Osteocyte (in vitro differentiated cells): ENCODE measurements at regions not wholly inside any gene's neighbourhood (a gene's known extent, or its start where the extent isn't known, plus 50 kb on each side); places are given as distances from the start of the nearest gene placed in this dataset.

ENCODE experiments used
- DNase-seq: peaks from one replicate; pipeline ENCODE4 v3.0.0; 2021; ENCODE audit warnings: mixed read lengths; ENCODE audit not compliant: unreplicated experiment; ENCODE audit errors: extremely low spot score
- H3K27ac Mint-ChIP-seq: one replicate; pipeline ENCODE4 v1.8.0; 2021; ENCODE audit warnings: mild to moderate bottlenecking, mixed read lengths; ENCODE audit not compliant: unreplicated experiment
- H3K27me3 Mint-ChIP-seq: one replicate; pipeline ENCODE4 v1.8.0; 2021; ENCODE audit warnings: mixed read lengths; ENCODE audit not compliant: unreplicated experiment
- H3K36me3 Mint-ChIP-seq: one replicate; pipeline ENCODE4 v1.8.0; 2021; ENCODE audit warnings: mixed read lengths; ENCODE audit not compliant: unreplicated experiment
- H3K4me1 Mint-ChIP-seq: one replicate; pipeline ENCODE4 v1.8.0; 2021; ENCODE audit warnings: mixed read lengths; ENCODE audit not compliant: unreplicated experiment
- H3K4me3 Mint-ChIP-seq: one replicate; pipeline ENCODE4 v1.8.0; 2021; ENCODE audit warnings: mild to moderate bottlenecking, moderate library complexity, mixed read lengths; ENCODE audit not compliant: unreplicated experiment
- H3K9me3 Mint-ChIP-seq: one replicate; pipeline ENCODE4 v1.8.0; 2021; ENCODE audit warnings: mixed read lengths; ENCODE audit not compliant: unreplicated experiment
- TF ChIP-seq, protein P1 (sequence below): fragments of 200-600 bp; sonication (generic); IDR thresholded peaks from 2 replicates; pipeline ENCODE4 v1.5.0; 2021; ENCODE audit warnings: antibody characterized with exemption, mild to moderate bottlenecking, moderate library complexity

DNA sequence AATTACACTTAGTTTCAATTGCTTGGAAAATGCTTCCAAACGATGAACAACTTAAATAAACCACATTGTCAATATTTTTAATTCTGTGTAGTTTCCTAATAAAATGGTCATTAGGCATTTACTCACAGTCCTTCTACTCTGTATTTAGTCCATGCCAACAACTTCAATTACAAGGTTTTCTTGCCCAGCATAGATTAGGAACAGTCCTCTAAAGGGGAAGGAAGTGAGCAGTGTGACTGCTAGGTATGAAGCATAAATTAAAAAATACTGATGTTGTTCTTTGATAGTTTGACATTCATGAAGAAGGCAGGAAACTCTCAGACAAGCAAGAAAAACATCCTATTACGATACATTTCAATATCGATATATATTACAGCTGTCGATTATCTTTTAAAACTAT is 716.0 kb upstream of the PCDH9 start:
- TF ChIP-seq, protein P1, sequence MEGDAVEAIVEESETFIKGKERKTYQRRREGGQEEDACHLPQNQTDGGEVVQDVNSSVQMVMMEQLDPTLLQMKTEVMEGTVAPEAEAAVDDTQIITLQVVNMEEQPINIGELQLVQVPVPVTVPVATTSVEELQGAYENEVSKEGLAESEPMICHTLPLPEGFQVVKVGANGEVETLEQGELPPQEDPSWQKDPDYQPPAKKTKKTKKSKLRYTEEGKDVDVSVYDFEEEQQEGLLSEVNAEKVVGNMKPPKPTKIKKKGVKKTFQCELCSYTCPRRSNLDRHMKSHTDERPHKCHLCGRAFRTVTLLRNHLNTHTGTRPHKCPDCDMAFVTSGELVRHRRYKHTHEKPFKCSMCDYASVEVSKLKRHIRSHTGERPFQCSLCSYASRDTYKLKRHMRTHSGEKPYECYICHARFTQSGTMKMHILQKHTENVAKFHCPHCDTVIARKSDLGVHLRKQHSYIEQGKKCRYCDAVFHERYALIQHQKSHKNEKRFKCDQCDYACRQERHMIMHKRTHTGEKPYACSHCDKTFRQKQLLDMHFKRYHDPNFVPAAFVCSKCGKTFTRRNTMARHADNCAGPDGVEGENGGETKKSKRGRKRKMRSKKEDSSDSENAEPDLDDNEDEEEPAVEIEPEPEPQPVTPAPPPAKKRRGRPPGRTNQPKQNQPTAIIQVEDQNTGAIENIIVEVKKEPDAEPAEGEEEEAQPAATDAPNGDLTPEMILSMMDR, result no peak

DNA sequence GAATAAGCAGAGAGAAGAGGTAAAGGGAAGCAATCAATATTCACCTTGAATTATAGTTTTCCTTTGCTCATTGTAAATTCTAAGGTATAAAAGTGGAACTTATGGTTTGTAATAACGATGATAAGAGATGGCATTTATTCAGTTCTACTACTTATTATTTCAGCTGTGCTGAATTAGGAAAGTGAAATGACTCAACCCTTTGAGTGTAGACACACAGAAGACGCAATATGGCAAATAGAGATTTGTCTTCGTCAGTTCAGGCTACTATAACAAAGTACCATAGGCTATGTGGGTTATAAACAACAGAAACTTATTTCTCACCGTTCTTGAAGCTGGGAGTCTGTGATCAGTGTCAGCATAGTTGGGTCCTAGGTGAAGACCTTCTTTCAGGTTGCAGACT is 713.0 kb upstream of the PCDH9 start:
- Mint-ChIP-seq H3K4me1 (peaks cover 4% of the 10 kb centered on the region), H3K9me3 (no peaks in the 10 kb centered on the region), H3K36me3 (no peaks in the 10 kb centered on the region), H3K27me3 (no peaks in the 10 kb centered on the region), H3K27ac (no peak overlapping the region), H3K4me3 (no peak overlapping the region)
- TF ChIP-seq, protein P1, result no peak
- no peak for DNase-seq

More for the DNA sequence above, 716.0 kb upstream of the PCDH9 start:
- no peak for DNase-seq
- peaks cover 4% of the 10 kb centered on the region for H3K4me1 Mint-ChIP-seq
- no peaks in the 10 kb centered on the region for H3K27me3 Mint-ChIP-seq
- no peak overlapping the region for H3K4me3 Mint-ChIP-seq
- no peaks in the 10 kb centered on the region for H3K36me3 Mint-ChIP-seq
- no peak overlapping the region for H3K27ac Mint-ChIP-seq
- H3K9me3 Mint-ChIP-seq, result no peaks in the 10 kb centered on the region

DNA sequence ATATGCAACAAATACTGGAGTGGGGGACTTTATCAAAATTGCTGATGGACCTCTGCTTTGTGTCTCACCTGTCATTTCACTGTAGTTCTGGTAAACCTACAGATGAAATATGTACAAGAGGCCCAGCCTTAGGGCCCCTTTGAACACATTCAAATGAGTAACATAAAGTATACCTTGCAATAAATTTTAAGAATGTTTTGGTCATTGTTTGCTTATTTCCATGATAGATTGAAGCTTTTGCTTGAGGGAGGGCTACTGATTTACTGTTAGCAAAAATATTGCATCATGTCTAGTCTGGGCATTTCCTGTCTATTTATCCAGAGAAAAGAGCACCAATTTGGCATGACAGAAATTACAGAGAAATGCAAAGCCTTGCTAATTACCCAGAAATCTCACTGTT is 705.5 kb upstream of the PCDH9 start:
- Mint-ChIP-seq H3K4me1 (peaks cover 15% of the 10 kb centered on the region), H3K4me3 (no peak overlapping the region), H3K36me3 (no peaks in the 10 kb centered on the region), H3K9me3 (peaks cover 7% of the 10 kb centered on the region), H3K27ac (no peak overlapping the region), H3K27me3 (no peaks in the 10 kb centered on the region)
- TF ChIP-seq, protein P1, result no peak
- no peak for DNase-seq

DNA sequence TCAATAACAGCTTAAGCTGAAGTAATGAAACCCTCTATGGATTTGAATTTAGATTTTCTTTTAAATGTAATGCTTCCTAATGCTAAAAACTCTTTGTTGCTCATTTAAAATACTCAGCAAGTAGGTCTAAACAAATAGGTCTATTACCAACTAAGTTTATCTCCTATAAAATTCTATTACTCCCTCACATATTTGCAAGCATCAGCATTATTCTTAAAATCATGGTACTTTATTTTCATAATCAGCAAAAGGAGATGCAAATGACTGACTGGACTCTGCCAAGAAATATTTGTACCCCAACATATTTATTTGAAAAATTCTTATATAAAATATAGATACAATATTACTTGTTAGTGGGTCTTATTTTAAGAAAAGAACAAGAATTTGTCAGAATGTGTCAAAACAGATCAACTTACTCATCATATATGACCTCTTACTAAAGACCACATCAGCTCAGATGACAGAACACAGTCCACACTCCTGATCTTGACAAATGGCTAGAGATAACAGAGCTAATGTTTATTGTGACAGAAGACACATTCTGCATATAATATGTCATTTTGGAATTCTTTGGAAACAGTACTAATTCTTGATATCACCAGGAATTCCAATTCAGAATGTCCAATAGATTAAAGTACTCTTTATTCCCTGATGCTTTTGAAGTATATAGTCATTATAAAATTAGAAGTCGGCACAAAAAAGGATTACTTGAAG is 704.6 kb upstream of the PCDH9 start:
- Mint-ChIP-seq H3K36me3 (no peaks in the 10 kb centered on the region), H3K27ac (peak overlapping the region; percentile 6), H3K27me3 (no peaks in the 10 kb centered on the region), H3K4me1 (peaks cover 15% of the 10 kb centered on the region), H3K9me3 (peaks cover 7% of the 10 kb centered on the region), H3K4me3 (no peak overlapping the region)
- DNase-seq, result no peak
- TF ChIP-seq, protein P1, result no peak

DNA sequence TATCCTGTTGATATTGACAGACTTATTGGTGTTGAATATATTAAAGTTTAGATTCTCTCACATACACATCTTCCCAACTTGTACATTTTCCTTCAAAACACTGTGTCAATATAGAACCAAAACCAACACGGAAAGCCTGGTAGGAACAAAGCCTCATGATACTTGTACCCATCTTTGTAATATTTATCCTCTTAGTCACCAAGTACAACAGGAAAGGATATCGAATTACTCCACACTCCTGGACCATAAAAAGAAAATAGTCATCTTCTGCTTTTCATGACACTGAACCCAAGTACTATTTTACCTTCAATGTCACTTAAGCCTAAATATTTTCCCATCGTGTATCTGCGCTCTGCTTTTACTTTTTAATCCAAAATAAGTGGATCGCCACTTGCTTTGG is 702.9 kb upstream of the PCDH9 start:
- H3K27ac Mint-ChIP-seq, result no peak overlapping the region
- peaks cover 7% of the 10 kb centered on the region for H3K9me3 Mint-ChIP-seq
- no peak overlapping the region for H3K4me3 Mint-ChIP-seq
- no peak for DNase-seq
- TF ChIP-seq, protein P1, result no peak
- peaks cover 15% of the 10 kb centered on the region for H3K4me1 Mint-ChIP-seq
- H3K36me3 Mint-ChIP-seq, result no peaks in the 10 kb centered on the region
- peaks cover 3% of the 10 kb centered on the region for H3K27me3 Mint-ChIP-seq
